Glutamatergic neuron (in vitro differentiated cells): ENCODE measurements at regions not wholly inside any gene's neighbourhood (a gene's known extent, or its start where the extent isn't known, plus 50 kb on each side); places are given as distances from the start of the nearest gene placed in this dataset.

Source experiments
- DNase-seq: peaks from one replicate; pipeline ENCODE4 v3.0.0; 2022
- H3K27ac Mint-ChIP-seq: one replicate; pipeline ENCODE4 v1.8.0; 2020; ENCODE audit warnings: mild to moderate bottlenecking, mixed read lengths, inconsistent platforms; ENCODE audit not compliant: unreplicated experiment
- H3K27me3 Mint-ChIP-seq: one replicate; pipeline ENCODE4 v1.8.0; 2020; ENCODE audit warnings: mild to moderate bottlenecking, moderate library complexity, mixed read lengths, inconsistent platforms; ENCODE audit not compliant: unreplicated experiment
- H3K36me3 Mint-ChIP-seq: one replicate; pipeline ENCODE4 v1.8.0; 2020; ENCODE audit warnings: mild to moderate bottlenecking, mixed read lengths, inconsistent platforms; ENCODE audit not compliant: unreplicated experiment
- H3K4me1 Mint-ChIP-seq: one replicate; pipeline ENCODE4 v1.8.0; 2020; ENCODE audit warnings: mild to moderate bottlenecking, low read depth, mixed read lengths, inconsistent platforms; ENCODE audit not compliant: unreplicated experiment
- H3K4me3 Mint-ChIP-seq: one replicate; pipeline ENCODE4 v1.8.0; 2020; ENCODE audit warnings: mild to moderate bottlenecking, mixed read lengths, inconsistent platforms; ENCODE audit not compliant: unreplicated experiment
- H3K9me3 Mint-ChIP-seq: one replicate; pipeline ENCODE4 v1.8.0; 2020; ENCODE audit warnings: mild to moderate bottlenecking, moderate library complexity, mixed read lengths, inconsistent platforms; ENCODE audit not compliant: unreplicated experiment
- CTCF ChIP-seq: fragments of 200-600 bp; sonication (generic); IDR thresholded peaks from one replicate; pipeline ENCODE4 v1.5.0; 2021; ENCODE audit not compliant: partially characterized antibody, unreplicated experiment

DNA sequence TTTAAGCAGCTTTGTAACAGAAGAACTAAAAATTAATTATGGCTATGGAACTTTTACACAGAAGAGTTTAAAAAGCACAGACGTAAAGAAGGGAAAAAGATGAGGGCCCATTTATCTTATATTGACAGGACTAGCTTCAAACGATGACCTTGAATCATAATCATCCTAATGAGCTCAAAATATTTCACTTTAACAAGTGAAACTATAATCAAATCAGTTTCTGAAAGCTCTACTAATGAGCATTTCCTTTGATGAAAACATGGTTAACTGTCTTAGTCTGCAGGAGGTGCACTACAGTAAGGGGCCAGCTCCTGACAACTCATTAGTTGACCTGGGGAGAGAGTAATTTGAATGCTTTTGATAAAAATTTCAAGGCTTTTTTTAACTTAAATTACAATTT lies 228.0 kb upstream of the DEFB112 start:
- no peak for DNase-seq
- no peak for TF ChIP-seq CTCF
- no peaks in the 10 kb centered on the region for H3K4me1 Mint-ChIP-seq
- no peaks in the 10 kb centered on the region for H3K27me3 Mint-ChIP-seq
- H3K27ac Mint-ChIP-seq: no peak overlapping the region
- no peaks in the 10 kb centered on the region for H3K9me3 Mint-ChIP-seq
- H3K4me3 Mint-ChIP-seq: no peak overlapping the region
- no peaks in the 10 kb centered on the region for H3K36me3 Mint-ChIP-seq

GRCh38 chr6:50278663-50279062 lies 228.9 kb upstream of the DEFB112 start:
- no peaks in the 10 kb centered on the region for H3K9me3 Mint-ChIP-seq
- no peak for TF ChIP-seq CTCF
- no peaks in the 10 kb centered on the region for H3K36me3 Mint-ChIP-seq
- H3K4me1 Mint-ChIP-seq: no peaks in the 10 kb centered on the region
- H3K27ac Mint-ChIP-seq: no peak overlapping the region
- H3K27me3 Mint-ChIP-seq: no peaks in the 10 kb centered on the region
- no peak overlapping the region for H3K4me3 Mint-ChIP-seq
- DNase-seq: no peak

DNA sequence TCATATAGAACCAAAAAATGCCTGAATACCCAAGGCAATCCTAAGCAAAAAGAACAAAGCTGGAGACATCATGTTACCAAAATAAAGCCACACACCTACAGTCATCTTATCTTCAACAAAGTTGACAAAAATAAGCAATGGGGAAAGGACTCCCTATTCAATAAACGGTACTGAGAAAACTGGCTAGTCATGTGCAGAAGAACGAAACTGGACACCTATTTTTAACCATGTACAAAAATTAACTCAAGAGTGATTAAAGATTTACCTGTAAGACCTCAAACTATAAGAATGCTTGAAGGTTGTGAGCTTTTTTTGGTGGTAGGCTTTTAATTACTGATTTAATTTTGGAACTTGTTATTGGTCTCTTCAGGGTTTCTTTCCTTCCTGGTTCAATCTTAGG lies 236.0 kb upstream of the DEFB112 start:
- Mint-ChIP-seq H3K4me3 (no peak overlapping the region), H3K36me3 (no peaks in the 10 kb centered on the region), H3K9me3 (no peaks in the 10 kb centered on the region), H3K27me3 (no peaks in the 10 kb centered on the region), H3K4me1 (no peaks in the 10 kb centered on the region), H3K27ac (no peak overlapping the region)
- DNase-seq: no peak
- TF ChIP-seq CTCF: no peak

- Mint-ChIP-seq H3K4me1 (no peaks in the 10 kb centered on the region), H3K9me3 (no peaks in the 10 kb centered on the region), H3K36me3 (no peaks in the 10 kb centered on the region), H3K27me3 (no peaks in the 10 kb centered on the region), H3K4me3 (no peak overlapping the region), H3K27ac (no peak overlapping the region)
- TF ChIP-seq CTCF: no peak
- no peak for DNase-seq
These were observed 238.5 kb upstream of the DEFB112 start for GRCh38 chr6:50288241-50288640.

DNA sequence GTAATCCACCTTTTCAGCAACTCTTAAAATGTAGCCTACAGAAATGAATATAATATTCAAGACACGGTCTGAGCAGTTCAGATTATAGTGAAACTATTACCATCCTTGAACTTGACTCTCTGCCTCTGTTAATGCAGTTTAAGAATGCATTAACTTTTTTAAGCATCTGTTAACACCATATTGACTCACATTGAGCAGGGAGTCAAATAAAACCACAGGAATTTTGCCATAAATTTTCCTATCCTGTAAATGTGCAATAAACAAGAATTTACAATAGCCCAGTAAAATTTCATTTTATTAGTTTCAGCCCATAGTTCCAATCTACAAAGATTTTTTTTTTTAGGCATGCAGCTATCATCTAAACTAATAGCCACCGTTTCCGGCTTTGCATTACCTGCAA lies 239.2 kb upstream of the DEFB112 start:
- H3K27ac Mint-ChIP-seq: no peak overlapping the region
- H3K4me1 Mint-ChIP-seq: no peaks in the 10 kb centered on the region
- no peak for TF ChIP-seq CTCF
- no peak overlapping the region for H3K4me3 Mint-ChIP-seq
- H3K9me3 Mint-ChIP-seq: no peaks in the 10 kb centered on the region
- DNase-seq: no peak
- no peaks in the 10 kb centered on the region for H3K27me3 Mint-ChIP-seq
- H3K36me3 Mint-ChIP-seq: no peaks in the 10 kb centered on the region
